Heart right ventricle (tissue), 16 donors: ENCODE measurements at regions not wholly inside any gene's neighbourhood (a gene's known extent, or its start where the extent isn't known, plus 50 kb on each side); places are given as distances from the start of the nearest gene placed in this dataset.
A peak's percentile ranks its signal among the peaks of the same experiment; 100 is the strongest.

Source experiments
- ATAC-seq, 8 donors: fragments of 200-7000 bp; cut with Tn5 transposase; one replicate each; pipeline ENCODE4 v1.9.1; 2020; ENCODE audit warnings: mild to moderate bottlenecking in 8 of 8, moderate library complexity in 8 of 8, moderate number of reproducible peaks in 1 of 8
- DNase-seq, 2 donors: peaks; one replicate each; pipeline ENCODE4 v3.0.0-alpha.2; 2020
- H3K27ac ChIP-seq, 10 donors: fragments of 200-600 bp; sonication (generic) in 2 of 10; one replicate each; pipeline versions ENCODE4 v1.5.0 to v1.8.0; 2020 to 2022; ENCODE audit warnings: mild to moderate bottlenecking in 3 of 10
- H3K27me3 ChIP-seq, 7 donors: fragments of 200-600 bp; one replicate each; pipeline ENCODE4 v1.8.0; 2021 to 2022; ENCODE audit warnings: mild to moderate bottlenecking in 2 of 7
- H3K36me3 ChIP-seq, 9 donors: fragments of 200-600 bp; sonication (generic) in 1 of 9; one replicate each; pipeline versions ENCODE4 v1.5.0 to v1.8.0; 2020 to 2022; ENCODE audit warnings: mild to moderate bottlenecking in 2 of 9
- H3K4me1 ChIP-seq, 9 donors: fragments of 200-600 bp; sonication (generic) in 1 of 9; one replicate each; pipeline versions ENCODE4 v1.5.0 to v1.8.0; 2020 to 2022; ENCODE audit warnings: mild to moderate bottlenecking in 4 of 9
- H3K4me3 ChIP-seq, 10 donors: fragments of 200-600 bp; sonication (generic) in 2 of 10; one replicate each; pipeline versions ENCODE4 v1.5.0 to v1.8.0; 2020 to 2022; ENCODE audit warnings: mild to moderate bottlenecking in 7 of 10, moderate library complexity in 2 of 10
- H3K9me3 ChIP-seq, 11 donors: fragments of 200-600 bp in 10 of 11; sonication (generic) in 2 of 11; one replicate each; pipeline versions ENCODE4 v1.5.0 to v1.8.0; 2013 to 2022; ENCODE audit warnings: mild to moderate bottlenecking in 2 of 11, control low read depth in 1 of 11, moderate library complexity in 1 of 11
- WGBS, 2 donors: extraction: QIAGEN DNeasy Blood & Tissue Kit; methylation state at CpG; one replicate each; pipeline ENCODE4 v1.1.7; 2013; ENCODE audit warnings: inconsistent platforms in 1 of 2; 5-methylcytosine and 5-hydroxymethylcytosine counted together
- intact Hi-C, 10 donors: fragments of 100-400 bp; cut with DNase I; formaldehyde crosslinking; loops; one replicate each; pipeline versions ENCODE4 v1.11.1 to v1.14.2; 2022
- TF ChIP-seq, protein P1 (sequence below), 9 donors: fragments of 200-600 bp; sonication (generic) in 2 of 9; IDR thresholded peaks; one replicate each; pipeline versions ENCODE4 v1.5.0 to v1.8.0; 2021 to 2022; ENCODE audit warnings: antibody characterized with exemption in 9 of 9, mild to moderate bottlenecking in 5 of 9, moderate library complexity in 1 of 9
- donor health status: Arrhythmogenic right ventricular cardiomyopathy.
- donor health status: ischemic (EF 13 %, LVEDD 7.1; RV severe dilation, severe dysfunction).
- donor health status: healthy with polysubstance abuse.
- donor health status: DM: no; HTN: yes; CAD: no.
- donor health status: DM: no; HTN: no; CAD: no.
- donor health status: ischemic (EF 25% LVEDD 6.9; RV normal size, moderate dysfunction).
- donor health status: ischemic (EF 25% LVEDD 5.7; RV mildly dilated, moderate dysfunction).
- donor health status: healthy.
- donor health status: DM: yes; HTN: yes; CAD: no.
- donor health status: Ischemic cardiomyopathy.
- donor health status: ischemic (EF 35%, LVEDD 5.7; RV mildly dilated, moderate dysfunction).
- donor health status: nonischemic (EF 11% LVEDD 7.7; RV severe dilation, severe dysfunction).
- donor health status: DM: yes; HTN: yes; CAD: no.
- donor health status: PGD.
- donor health status: ischemic (EF 29% LVEDD 5.4; RV normal size, mild dysfunction).
- donor health status: nonischemic (EF 23%, LVEDD 6.1; RV moderate dilation, normal function).

GRCh38 chr7:130887182-130887956 is 153.4 kb upstream of the KLF14 start:
- H3K4me1 ChIP-seq = peaks cover 9 to 70% (median 42%) of the 10 kb centered on the region in 9 donors
- no peaks in the 10 kb centered on the region for H3K9me3 ChIP-seq
- intact Hi-C loops = no loop called here
- ATAC-seq (peak in 2 of 8 donors; percentile 7 to 14), DNase-seq (no peak)
- no peaks in the 10 kb centered on the region for H3K27me3 ChIP-seq
- H3K36me3 ChIP-seq = peaks cover 0 to 84% (median 26%) of the 10 kb centered on the region in 9 donors
- H3K27ac ChIP-seq = peak overlapping the region in 5 of 10 donors; percentile 13 to 59 (median 37)
- WGBS, 2 donors = 65 to 70% methylated on average over 12 of the region's 12 CpGs
- TF ChIP-seq, protein P1, sequence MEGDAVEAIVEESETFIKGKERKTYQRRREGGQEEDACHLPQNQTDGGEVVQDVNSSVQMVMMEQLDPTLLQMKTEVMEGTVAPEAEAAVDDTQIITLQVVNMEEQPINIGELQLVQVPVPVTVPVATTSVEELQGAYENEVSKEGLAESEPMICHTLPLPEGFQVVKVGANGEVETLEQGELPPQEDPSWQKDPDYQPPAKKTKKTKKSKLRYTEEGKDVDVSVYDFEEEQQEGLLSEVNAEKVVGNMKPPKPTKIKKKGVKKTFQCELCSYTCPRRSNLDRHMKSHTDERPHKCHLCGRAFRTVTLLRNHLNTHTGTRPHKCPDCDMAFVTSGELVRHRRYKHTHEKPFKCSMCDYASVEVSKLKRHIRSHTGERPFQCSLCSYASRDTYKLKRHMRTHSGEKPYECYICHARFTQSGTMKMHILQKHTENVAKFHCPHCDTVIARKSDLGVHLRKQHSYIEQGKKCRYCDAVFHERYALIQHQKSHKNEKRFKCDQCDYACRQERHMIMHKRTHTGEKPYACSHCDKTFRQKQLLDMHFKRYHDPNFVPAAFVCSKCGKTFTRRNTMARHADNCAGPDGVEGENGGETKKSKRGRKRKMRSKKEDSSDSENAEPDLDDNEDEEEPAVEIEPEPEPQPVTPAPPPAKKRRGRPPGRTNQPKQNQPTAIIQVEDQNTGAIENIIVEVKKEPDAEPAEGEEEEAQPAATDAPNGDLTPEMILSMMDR (IDR thresholded peaks at IDR 0.05) = no peak
- no peak overlapping the region for H3K4me3 ChIP-seq

- H3K9me3 ChIP-seq = no peaks in the 10 kb centered on the region
- intact Hi-C loops = no loop called here
- H3K36me3 ChIP-seq = peaks cover 0 to 78% (median 26%) of the 10 kb centered on the region in 9 donors
- peak overlapping the region in 5 of 10 donors; percentile 7 to 59 (median 17) for H3K27ac ChIP-seq
- 81 to 89% methylated on average over 12 of the region's 12 CpGs for WGBS, 2 donors
- H3K27me3 ChIP-seq = no peaks in the 10 kb centered on the region
- no peak overlapping the region for H3K4me3 ChIP-seq
- no peak for DNase-seq
- H3K4me1 ChIP-seq = peaks cover 9 to 76% (median 42%) of the 10 kb centered on the region in 9 donors
- ATAC-seq = no peak
- TF ChIP-seq, protein P1 (IDR thresholded peaks at IDR 0.05) = no peak
Measured at GRCh38 chr7:130887957-130888371, 154.0 kb upstream of the KLF14 start.

- intact Hi-C loops = no loop called here
- no peak for ATAC-seq
- Histone ChIP-seq H3K27me3 (no peaks in the 10 kb centered on the region), H3K36me3 (peaks cover 0 to 77% (median 23%) of the 10 kb centered on the region in 9 donors), H3K27ac (peak overlapping the region in 3 of 10 donors; percentile 7 to 59 (median 39)), H3K4me1 (peaks cover 9 to 81% (median 44%) of the 10 kb centered on the region in 9 donors), H3K9me3 (no peaks in the 10 kb centered on the region), H3K4me3 (no peak overlapping the region)
- DNase-seq = no peak
- TF ChIP-seq, protein P1 (IDR thresholded peaks at IDR 0.05) = no peak
- 77 to 86% methylated on average over 5 of the region's 5 CpGs for WGBS, 2 donors
Measured at GRCh38 chr7:130888468-130888867, 154.5 kb upstream of the KLF14 start.

GRCh38 chr7:130890176-130891020 is 156.4 kb upstream of the KLF14 start:
- TF ChIP-seq, protein P1 (IDR thresholded peaks at IDR 0.05) = no peak
- H3K27me3 ChIP-seq = no peaks in the 10 kb centered on the region
- no peak overlapping the region for H3K4me3 ChIP-seq
- H3K36me3 ChIP-seq = peaks cover 0 to 76% (median 11%) of the 10 kb centered on the region in 9 donors
- no peaks in the 10 kb centered on the region for H3K9me3 ChIP-seq
- ATAC-seq (peak in 3 of 8 donors; percentile 27 to 38 (median 28)), DNase-seq (no peak)
- peaks cover 20 to 92% (median 63%) of the 10 kb centered on the region in 9 donors for H3K4me1 ChIP-seq
- H3K27ac ChIP-seq = peak overlapping the region; percentile 22 to 82 (median 68)
- 76 to 88% methylated on average over 11 of the region's 11 CpGs for WGBS, 2 donors
- intact Hi-C loops = loop anchor here in 6 of 10 donors (5.0 to 10.0 kb wide), 5 partner anchors 114 to 534 kb away; no protein-coding TSS in a partner anchor
